ENCODE measurements at regions not wholly inside any gene's neighbourhood (a gene's known extent, or its start where the extent isn't known, plus 50 kb on each side); places are given as distances from the start of the nearest gene placed in this dataset.
"Not testable (repeated sequence)": the region's sequence is repeated elsewhere in the genome, so short reads cannot be mapped to it uniquely, and the experiment has no call there.

DNA sequence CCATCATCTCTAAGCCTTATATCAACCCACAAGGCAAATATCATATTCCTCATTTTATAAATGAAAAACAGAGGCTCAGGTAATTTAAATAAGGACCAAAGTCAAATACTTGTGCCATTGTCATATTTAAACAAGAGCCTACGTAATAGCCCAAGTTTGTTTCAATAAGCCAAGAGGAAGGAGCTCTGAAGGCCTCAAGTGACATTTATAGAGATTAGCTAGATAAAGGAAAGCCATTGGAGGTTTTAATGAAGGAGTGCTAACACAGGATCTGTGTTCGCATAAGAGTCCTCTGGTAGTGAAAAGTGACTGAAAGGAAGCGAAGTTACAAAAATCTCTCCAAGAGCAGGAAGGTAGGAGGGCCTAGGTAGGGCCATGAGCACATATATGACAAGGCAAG lies 384.9 kb upstream of the NOCT start:
- FAIRE-seq (no peak), DNase-seq (ENCODE audit: low spot score) (no peak)

- FAIRE-seq (no peak), DNase-seq (ENCODE audit: low spot score) (no peak)
Measured at GRCh38 chr4:138629669-138630068, 385.9 kb upstream of the NOCT start.

GRCh38 chr4:138627096-138627495 lies 384.9 kb upstream of the SLC7A11 start:
- FAIRE-seq (no peak), DNase-seq (ENCODE audit: low spot score) (no peak)

DNA sequence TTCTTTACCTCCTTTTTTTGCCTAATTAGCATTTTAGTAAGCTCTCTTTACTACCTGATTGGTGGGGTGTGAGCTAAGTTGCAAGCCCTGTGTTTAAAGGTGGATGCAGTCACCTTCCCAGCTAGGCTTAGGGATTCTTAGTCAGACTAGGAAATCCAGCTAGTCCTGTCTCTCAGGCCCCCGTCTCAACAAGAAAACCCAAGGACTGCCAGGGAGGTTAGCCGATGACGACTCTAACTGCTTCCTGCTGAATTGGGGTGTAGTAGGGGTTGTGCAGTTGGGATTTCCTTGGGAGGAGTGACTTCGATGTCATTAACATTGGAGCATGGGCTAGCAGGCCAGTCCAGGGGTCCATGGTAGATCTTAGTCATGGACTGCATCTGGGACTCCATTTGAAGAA lies 380.2 kb upstream of the SLC7A11 start:
- FAIRE-seq; DNase-seq (ENCODE audit: low spot score): not testable (repeated sequence)

DNA sequence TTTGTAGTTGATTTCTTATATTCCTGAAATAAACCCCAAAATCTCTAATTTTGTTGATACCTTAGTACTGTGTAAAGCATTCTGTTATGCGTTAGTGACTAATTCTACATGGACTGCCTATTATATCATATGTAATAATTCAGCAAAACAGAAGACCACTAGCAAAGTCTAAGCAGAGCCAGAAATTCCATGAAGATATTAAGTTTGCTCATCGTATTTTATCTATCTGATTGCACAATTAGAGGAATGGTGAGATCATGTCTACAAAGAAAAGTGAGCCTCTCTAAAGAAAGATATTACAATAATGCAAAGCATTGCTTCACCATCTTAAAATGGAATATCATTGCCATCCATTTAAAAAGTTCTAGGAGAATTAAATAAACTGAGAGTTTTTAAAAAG lies 374.6 kb upstream of the SLC7A11 start:
- DNase-seq (ENCODE audit: low spot score), result no peak
- FAIRE-seq, result no peak

- no peak for FAIRE-seq
Measured at GRCh38 chr4:138614398-138615142, 372.4 kb upstream of the SLC7A11 start.

DNA sequence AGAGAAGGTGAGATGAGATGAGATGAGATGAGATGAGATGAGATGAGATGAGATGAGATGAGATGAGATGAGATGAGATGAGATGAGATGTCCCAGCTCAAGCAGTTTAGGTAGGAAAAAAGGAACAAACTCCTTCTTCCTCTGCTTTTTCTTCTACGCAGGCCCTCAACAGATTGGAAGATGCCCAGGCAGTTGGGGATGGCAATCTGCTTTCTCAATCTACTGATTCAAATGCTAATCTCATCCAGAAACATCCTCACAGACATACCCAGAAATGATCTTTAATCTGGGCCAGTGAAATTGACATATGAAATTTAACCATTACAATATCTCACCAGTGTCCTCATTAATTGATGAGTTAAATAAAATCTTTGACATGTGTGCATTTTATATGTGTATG lies 370.3 kb upstream of the SLC7A11 start:
- FAIRE-seq (no peak), DNase-seq (ENCODE audit: low spot score) (no peak)

More at GRCh38 chr4:138614398-138615142, 372.4 kb upstream of the SLC7A11 start:
- DNase-seq (ENCODE audit: low spot score), result no peak

GRCh38 chr4:138611721-138612120 lies 369.6 kb upstream of the SLC7A11 start:
- no peak for FAIRE-seq
- no peak for DNase-seq (ENCODE audit: low spot score)

DNA sequence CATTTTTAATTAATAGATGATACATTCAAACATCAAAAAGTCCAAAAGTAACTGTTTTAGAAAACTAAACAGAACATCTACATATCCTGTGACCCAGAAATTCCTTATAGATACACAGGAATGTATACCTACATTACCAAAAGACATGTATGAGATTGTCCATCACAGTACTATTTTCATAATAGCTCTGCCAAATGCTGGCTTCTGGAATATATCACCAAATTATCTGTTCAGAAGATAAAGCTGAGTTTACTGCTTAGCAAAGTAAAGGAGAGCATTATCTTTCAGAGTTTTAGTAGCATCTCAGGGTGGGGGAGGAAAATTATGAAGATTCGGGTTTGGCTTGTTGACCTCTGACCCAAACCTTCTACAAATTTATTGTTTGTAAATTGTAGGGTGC lies 368.9 kb upstream of the SLC7A11 start:
- DNase-seq (ENCODE audit: low spot score), result no peak
- no peak for FAIRE-seq

GRCh38 chr4:138609943-138610350 lies 367.8 kb upstream of the SLC7A11 start:
- FAIRE-seq (no peak), DNase-seq (ENCODE audit: low spot score) (peak; percentile 55)

DNA sequence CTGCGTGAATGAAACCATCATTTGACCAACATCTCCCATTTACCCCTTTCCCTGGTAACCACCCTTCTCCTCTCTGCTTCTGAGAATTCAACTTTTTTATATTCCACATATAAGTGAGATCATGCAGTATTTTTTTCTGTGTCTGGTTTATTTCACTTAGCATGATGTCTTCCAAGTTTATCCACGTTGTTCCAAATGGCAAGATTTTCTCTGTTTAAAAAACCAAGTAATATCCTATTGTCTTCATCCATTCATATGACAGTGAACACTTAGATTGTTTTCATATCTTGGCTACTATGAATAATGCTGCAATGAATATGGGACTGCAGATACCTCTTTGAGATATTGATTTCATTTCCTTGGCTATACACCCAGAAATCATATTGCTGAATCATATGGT lies 362.4 kb upstream of the SLC7A11 start:
- DNase-seq (ENCODE audit: low spot score) (no peak), FAIRE-seq (no peak)

DNA sequence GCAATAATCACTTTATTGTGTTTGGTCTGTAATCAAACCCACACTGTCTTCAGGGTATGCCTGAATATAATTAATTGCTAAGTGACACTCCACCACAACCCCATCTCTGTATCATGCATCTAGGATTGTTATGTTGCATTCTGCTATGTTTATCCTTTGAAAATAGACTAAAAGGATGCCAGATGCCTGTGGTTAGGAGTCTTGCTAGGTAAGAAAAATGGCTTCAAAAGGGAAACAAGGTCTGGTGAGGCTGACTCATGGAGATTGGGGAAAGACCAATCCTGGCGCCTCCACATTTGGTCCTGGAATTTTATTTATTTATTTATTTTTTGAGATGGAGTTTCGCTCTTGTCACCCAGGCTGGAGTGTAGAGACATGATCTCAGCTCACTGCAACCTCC lies 360.5 kb upstream of the SLC7A11 start:
- FAIRE-seq (no peak), DNase-seq (ENCODE audit: low spot score) (no peak)

GRCh38 chr4:138599965-138600364 lies 357.8 kb upstream of the SLC7A11 start:
- FAIRE-seq, result no peak
- DNase-seq (ENCODE audit: low spot score), result no peak

GRCh38 chr4:138598226-138598625 lies 356.1 kb upstream of the SLC7A11 start:
- DNase-seq (ENCODE audit: low spot score) (no peak), FAIRE-seq (no peak)

DNA sequence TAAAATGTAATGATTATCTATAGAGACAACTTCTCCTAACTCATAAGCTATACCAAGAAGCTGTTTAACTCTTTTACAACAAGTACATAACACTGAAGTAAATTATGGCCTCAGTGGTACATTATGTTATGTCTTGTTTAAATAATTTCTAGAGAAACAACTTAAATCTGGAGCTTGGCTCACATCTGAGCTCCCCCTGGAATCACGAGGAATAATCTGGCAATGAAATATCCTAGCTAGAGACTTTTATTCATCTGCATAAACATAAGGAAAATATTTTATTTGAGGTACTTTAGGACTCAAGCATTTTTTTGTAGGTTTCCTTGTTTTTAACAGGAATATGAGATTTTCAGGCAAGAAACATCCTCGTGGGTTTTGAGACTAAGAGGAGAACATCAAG lies 354.7 kb upstream of the SLC7A11 start:
- no peak for FAIRE-seq
- DNase-seq (ENCODE audit: low spot score), result no peak

DNA sequence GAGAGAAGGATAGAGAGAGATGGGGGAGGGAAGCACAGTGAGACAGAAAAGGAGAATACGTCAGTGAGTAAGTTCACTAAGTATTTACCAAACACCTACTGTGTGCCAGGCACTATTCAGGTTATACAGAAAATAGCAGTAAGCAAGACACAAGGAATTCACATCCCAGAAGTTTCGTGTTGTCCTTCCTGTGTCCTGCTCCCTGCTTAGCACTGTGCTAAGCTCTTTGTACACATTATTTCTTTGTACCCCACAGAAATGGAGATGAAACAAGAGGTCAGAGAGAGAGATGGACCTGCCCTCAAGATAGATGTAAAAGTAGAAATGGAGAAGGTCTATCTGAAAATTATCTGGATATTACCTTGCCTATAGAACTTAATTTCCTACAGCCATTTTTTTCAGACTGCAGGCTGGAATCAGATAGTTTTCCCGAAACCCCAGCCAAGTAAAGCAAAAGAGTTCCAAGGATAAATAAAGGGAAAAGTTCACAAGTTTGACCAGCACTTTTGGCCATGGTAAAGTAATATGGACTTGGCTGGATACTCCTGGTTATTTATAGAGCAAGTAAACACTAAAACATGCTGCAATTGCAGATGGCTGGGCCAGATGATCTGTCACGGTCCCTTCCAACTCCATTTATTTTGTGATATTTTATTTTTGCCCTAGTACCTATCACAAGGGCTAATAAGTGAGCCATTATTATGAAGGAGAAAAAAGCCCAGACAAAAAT lies 353.7 kb upstream of the SLC7A11 start:
- FAIRE-seq (no peak), DNase-seq (ENCODE audit: low spot score) (no peak)

DNA sequence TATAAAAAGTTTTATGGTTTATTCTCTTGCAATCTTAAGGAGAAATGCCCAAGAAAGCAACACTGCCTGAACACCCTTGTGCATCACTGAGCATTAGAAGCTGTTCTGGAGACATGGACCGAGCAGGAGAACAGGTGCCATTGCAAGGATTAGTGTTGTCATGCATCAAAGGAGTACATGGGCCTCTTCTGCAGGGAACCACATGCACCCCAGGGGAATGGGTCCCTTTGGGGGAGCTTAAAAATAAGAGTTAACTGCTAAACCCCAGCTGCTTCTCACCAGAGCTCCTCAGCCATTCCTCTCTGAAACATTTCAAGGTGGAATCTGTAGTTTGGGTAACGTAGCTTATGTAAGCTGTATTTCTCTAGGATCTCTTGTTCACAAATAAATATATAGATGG lies 353.0 kb upstream of the SLC7A11 start:
- no peak for DNase-seq (ENCODE audit: low spot score)
- no peak for FAIRE-seq

DNA sequence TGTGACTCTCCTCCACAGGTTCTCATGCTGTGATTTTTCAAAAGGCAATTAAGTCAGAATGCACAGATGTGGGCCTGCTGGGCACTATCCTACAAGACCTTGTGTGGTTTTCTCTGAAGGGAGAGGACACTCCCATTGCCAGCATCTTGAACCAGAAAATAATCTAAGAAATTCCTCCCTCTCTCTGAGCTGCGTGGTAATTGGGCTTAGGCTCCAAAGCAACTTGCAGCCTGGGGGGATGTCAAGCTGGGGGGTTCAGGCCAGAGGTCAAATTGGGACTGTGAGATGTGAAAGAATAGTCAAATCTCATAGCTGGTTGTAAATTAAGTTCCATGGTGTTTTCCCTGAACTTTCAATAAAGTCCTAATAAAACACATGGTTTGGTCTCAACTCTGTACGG lies 350.6 kb upstream of the SLC7A11 start:
- FAIRE-seq (no peak), DNase-seq (ENCODE audit: low spot score) (no peak)

DNA sequence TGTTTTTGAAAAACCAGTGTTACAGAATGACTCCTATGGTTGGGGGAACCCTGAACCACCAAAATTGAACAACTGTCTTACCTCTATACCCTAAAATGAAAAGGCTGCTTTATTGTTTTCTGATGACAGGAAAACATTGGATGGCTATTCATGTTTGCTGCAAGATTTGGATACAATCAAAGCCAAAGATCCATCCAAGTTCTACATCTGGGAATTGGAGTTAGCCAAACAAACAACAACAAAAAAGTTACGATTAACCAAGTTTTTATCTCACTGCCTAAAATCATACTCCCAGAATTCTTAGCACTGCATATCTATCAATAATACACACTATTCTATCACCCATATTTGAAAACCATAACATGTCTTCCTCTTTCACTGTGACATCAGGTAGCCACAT lies 349.7 kb upstream of the SLC7A11 start:
- FAIRE-seq (no peak), DNase-seq (ENCODE audit: low spot score) (no peak)

- FAIRE-seq (no peak), DNase-seq (ENCODE audit: low spot score) (no peak)
Measured at GRCh38 chr4:138588501-138588900, 346.4 kb upstream of the SLC7A11 start.

GRCh38 chr4:138579146-138579545 lies 337.0 kb upstream of the SLC7A11 start:
- DNase-seq (ENCODE audit: low spot score) (no peak), FAIRE-seq (no peak)

- FAIRE-seq; DNase-seq (ENCODE audit: low spot score): not testable (repeated sequence)
Measured at GRCh38 chr4:138577826-138578225, 335.7 kb upstream of the SLC7A11 start.

DNA sequence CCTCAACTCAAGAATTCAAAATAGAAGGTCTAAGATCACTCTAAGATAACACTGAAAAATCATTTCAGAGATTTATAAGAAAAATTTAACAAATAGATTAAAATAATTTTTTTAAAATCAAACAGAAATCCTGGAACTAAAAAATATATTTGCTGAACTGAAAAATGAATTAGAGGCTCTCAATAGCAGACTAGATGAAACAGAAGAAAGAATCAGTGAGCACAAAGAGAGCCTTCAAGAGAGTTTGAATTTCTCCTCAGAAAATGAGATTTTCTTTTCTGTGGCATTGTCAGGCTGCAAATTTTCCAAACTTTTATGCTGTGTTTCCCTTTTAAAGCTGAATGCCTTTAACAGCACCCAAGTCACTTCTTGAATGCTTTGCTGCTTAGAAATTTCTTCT lies 335.0 kb upstream of the SLC7A11 start:
- DNase-seq (ENCODE audit: low spot score), result no peak
- FAIRE-seq, result no peak

Data from urothelium cell line (cell line).